ENCODE measurements at regions not wholly inside any gene's neighbourhood (a gene's known extent, or its start where the extent isn't known, plus 50 kb on each side); places are given as distances from the start of the nearest gene placed in this dataset.

DNA sequence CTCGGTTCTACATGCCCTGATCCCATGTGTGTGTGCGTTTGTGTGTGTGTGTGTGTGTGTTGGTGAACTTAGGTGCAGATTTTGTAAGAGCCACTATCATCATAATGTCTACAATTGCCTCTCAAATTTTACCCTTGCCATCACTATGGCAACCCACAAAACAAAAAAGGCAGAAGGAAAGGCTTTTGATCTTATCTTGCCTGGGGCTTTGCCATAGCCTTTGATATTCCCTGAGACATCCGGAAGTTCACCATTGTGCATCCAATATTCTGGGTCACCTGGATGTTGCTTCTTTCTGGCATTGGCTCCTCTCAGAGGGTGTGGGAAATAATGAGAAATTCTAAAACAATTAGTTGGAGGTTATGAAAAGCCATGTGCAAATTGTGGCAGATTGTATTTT lies 114.7 kb downstream of the HAPSTR1 start:
- TF ChIP-seq POLR2AphosphoS5 (IDR thresholded peaks at IDR 0.05; ENCODE audit: low read depth) (no peak), GABPA (IDR thresholded peaks at IDR 0.05; ENCODE audit: low read depth) (no peak)
